ENCODE measurements at regions not wholly inside any gene's neighbourhood (a gene's known extent, or its start where the extent isn't known, plus 50 kb on each side); places are given as distances from the start of the nearest gene placed in this dataset.

- Histone ChIP-seq H3K27me3 (no peaks in the 10 kb centered on the region), H3K36me3 (no peaks in the 10 kb centered on the region), H3K27ac (no peak overlapping the region), H3K9me3 (no peaks in the 10 kb centered on the region), H3K4me3 (no peak overlapping the region), H3K4me1 (ENCODE audit: insufficient read depth) (no peaks in the 10 kb centered on the region)
- TF ChIP-seq EP300 (IDR thresholded peaks at IDR 0.05): no peak
- TF ChIP-seq POLR2A (IDR thresholded peaks at IDR 0.05): no peak
- TF ChIP-seq CTCF (IDR thresholded peaks at IDR 0.05): no peak
- no peak for DNase-seq
- intact Hi-C loops (cut with DNase I): no loop called here
- 39 to 57% (median 57%) methylated on average over 2 of the region's 2 CpGs for whole genome bisulfite sequencing, 3 donors
These were observed 1125.1 kb downstream of the TDRD15 start for GRCh38 chr2:22248851-22249250.

GRCh38 chr2:22253171-22253570, 1129.4 kb downstream of the TDRD15 start:
- no peak for DNase-seq
- WGBS, 3 donors: 74 to 85% (median 76%) methylated on average over 2 of the region's 2 CpGs
- intact Hi-C loops (cut with DNase I): no loop called here
- Histone ChIP-seq H3K9me3 (no peaks in the 10 kb centered on the region), H3K27ac (no peak overlapping the region), H3K36me3 (no peaks in the 10 kb centered on the region), H3K27me3 (no peaks in the 10 kb centered on the region), H3K4me1 (ENCODE audit: insufficient read depth) (no peaks in the 10 kb centered on the region), H3K4me3 (no peak overlapping the region)
- TF ChIP-seq EP300 (IDR thresholded peaks at IDR 0.05): no peak
- TF ChIP-seq CTCF (IDR thresholded peaks at IDR 0.05): no peak
- TF ChIP-seq POLR2A (IDR thresholded peaks at IDR 0.05): no peak

GRCh38 chr2:22261165-22261564, 1123.8 kb upstream of the KLHL29 start:
- no peak overlapping the region for H3K4me3 ChIP-seq
- DNase-seq: no peak
- H3K27me3 ChIP-seq: no peaks in the 10 kb centered on the region
- intact Hi-C loops (cut with DNase I): no loop called here
- H3K36me3 ChIP-seq: no peaks in the 10 kb centered on the region
- H3K27ac ChIP-seq: no peak overlapping the region
- TF ChIP-seq CTCF (IDR thresholded peaks at IDR 0.05): no peak
- TF ChIP-seq POLR2A (IDR thresholded peaks at IDR 0.05): no peak
- TF ChIP-seq EP300 (IDR thresholded peaks at IDR 0.05): no peak
- H3K9me3 ChIP-seq: no peaks in the 10 kb centered on the region
- 94 to 97% (median 95%) methylated on average over 7 of the region's 7 CpGs for WGBS, 3 donors
- H3K4me1 ChIP-seq (ENCODE audit: insufficient read depth): no peaks in the 10 kb centered on the region

- no peak overlapping the region for H3K27ac ChIP-seq
- H3K27me3 ChIP-seq: no peaks in the 10 kb centered on the region
- H3K4me1 ChIP-seq (ENCODE audit: insufficient read depth): no peaks in the 10 kb centered on the region
- no peaks in the 10 kb centered on the region for H3K9me3 ChIP-seq
- intact Hi-C loops (cut with DNase I): no loop called here
- TF ChIP-seq POLR2A (IDR thresholded peaks at IDR 0.05) (no peak), CTCF (IDR thresholded peaks at IDR 0.05) (no peak), EP300 (IDR thresholded peaks at IDR 0.05) (no peak)
- WGBS, 3 donors: 95 to 98% (median 97%) methylated on average over 1 of the region's 1 CpG
- no peaks in the 10 kb centered on the region for H3K36me3 ChIP-seq
- H3K4me3 ChIP-seq: no peak overlapping the region
- no peak for DNase-seq
These were observed 1114.6 kb upstream of the KLHL29 start for GRCh38 chr2:22270341-22270740.

GRCh38 chr2:22273853-22274252, 1111.1 kb upstream of the KLHL29 start:
- no peak for DNase-seq
- no peak overlapping the region for H3K27ac ChIP-seq
- H3K4me3 ChIP-seq: no peak overlapping the region
- H3K27me3 ChIP-seq: no peaks in the 10 kb centered on the region
- no peaks in the 10 kb centered on the region for H3K4me1 ChIP-seq (ENCODE audit: insufficient read depth)
- H3K9me3 ChIP-seq: no peaks in the 10 kb centered on the region
- WGBS, 3 donors: 80 to 96% (median 80%) methylated on average over 1 of the region's 1 CpG
- no peak for TF ChIP-seq EP300 (IDR thresholded peaks at IDR 0.05)
- no peak for TF ChIP-seq CTCF (IDR thresholded peaks at IDR 0.05)
- TF ChIP-seq POLR2A (IDR thresholded peaks at IDR 0.05): no peak
- H3K36me3 ChIP-seq: no peaks in the 10 kb centered on the region
- intact Hi-C loops (cut with DNase I): no loop called here

Measured in ovary (tissue), 7 donors.